ENCODE measurements at regions not wholly inside any gene's neighbourhood (a gene's known extent, or its start where the extent isn't known, plus 50 kb on each side); places are given as distances from the start of the nearest gene placed in this dataset.
A peak's percentile ranks its signal among the peaks of the same experiment; 100 is the strongest.
"Not testable (repeated sequence)": the region's sequence is repeated elsewhere in the genome, so short reads cannot be mapped to it uniquely, and the experiment has no call there.

DNA sequence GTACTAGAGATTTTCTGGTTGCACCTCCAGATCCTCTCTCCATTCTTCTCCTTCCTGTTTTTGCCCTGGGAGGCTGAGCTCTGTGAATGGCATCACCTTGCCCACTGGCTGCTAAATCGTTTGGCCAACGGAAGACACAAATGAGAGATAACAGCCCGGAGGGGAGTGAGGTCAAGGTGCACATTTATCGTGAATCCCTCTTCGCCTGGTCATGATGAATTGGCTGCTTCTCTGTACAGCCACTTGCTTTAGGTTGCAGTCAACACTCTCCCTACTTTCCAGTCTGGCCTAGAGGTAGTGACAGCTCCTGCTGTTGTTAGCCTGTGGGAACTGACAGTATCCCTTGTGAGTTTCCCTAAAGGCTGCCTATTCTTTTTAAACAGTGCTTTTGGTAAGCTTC, 85.4 kb upstream of the CHCHD3 start:
- H3K4me2 ChIP-seq (replicated peaks; ENCODE audit: extremely low read depth, low read length, poor library complexity, severe bottlenecking) = no peak overlapping the region
- no peaks in the 10 kb centered on the region for H4K20me1 ChIP-seq (ENCODE audit: insufficient read depth, low read length)
- no peaks in the 10 kb centered on the region for H3K79me2 ChIP-seq (ENCODE audit: insufficient read depth, low read length)
- Mint-ChIP-seq H3K27me3 (ENCODE audit: low read depth in 3 of 3) (peaks cover 0 to 5% (median 2%) of the 10 kb centered on the region in 3 donors), H3K4me1 (no peaks in the 10 kb centered on the region), H3K36me3 (no peaks in the 10 kb centered on the region), H3K9me3 (peaks cover 0 to 5% (median 0%) of the 10 kb centered on the region in 7 donors), H3K27ac (peak overlapping the region in 2 of 7 donors; percentile 14 to 33), H3K4me3 (no peak overlapping the region)
- 92% methylated on average over 5 of the region's 5 CpGs for whole genome bisulfite sequencing (ENCODE audit: insufficient coverage)
- H3K4me1 ChIP-seq (ENCODE audit: control insufficient read depth in 1 of 2, insufficient read depth in 2 of 2, low read length in 2 of 2) = no peaks in the 10 kb centered on the region
- intact Hi-C loops (cut with micrococcal nuclease) = no loop called here
- no peak overlapping the region for H2AFZ ChIP-seq (ENCODE audit: insufficient read depth, low read depth, low read length, poor library complexity, severe bottlenecking)
- H3K27me3 ChIP-seq (ENCODE audit: control insufficient read depth in 2 of 2, insufficient read depth in 2 of 2, low read length in 2 of 2) = no peaks in the 10 kb centered on the region
- no peak overlapping the region for H3K9ac ChIP-seq (ENCODE audit: insufficient read depth, low read length, poor library complexity, severe bottlenecking)
- TF ChIP-seq, protein P1, sequence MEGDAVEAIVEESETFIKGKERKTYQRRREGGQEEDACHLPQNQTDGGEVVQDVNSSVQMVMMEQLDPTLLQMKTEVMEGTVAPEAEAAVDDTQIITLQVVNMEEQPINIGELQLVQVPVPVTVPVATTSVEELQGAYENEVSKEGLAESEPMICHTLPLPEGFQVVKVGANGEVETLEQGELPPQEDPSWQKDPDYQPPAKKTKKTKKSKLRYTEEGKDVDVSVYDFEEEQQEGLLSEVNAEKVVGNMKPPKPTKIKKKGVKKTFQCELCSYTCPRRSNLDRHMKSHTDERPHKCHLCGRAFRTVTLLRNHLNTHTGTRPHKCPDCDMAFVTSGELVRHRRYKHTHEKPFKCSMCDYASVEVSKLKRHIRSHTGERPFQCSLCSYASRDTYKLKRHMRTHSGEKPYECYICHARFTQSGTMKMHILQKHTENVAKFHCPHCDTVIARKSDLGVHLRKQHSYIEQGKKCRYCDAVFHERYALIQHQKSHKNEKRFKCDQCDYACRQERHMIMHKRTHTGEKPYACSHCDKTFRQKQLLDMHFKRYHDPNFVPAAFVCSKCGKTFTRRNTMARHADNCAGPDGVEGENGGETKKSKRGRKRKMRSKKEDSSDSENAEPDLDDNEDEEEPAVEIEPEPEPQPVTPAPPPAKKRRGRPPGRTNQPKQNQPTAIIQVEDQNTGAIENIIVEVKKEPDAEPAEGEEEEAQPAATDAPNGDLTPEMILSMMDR (IDR thresholded peaks at IDR 0.05) = no peak
- H3K4me3 ChIP-seq (replicated peaks in 1 of 3; ENCODE audit: low read depth in 2 of 3, low read length in 3 of 3) = no peak overlapping the region
- H3K36me3 ChIP-seq (replicated peaks in 1 of 2; ENCODE audit: control insufficient read depth in 1 of 2, insufficient read depth in 2 of 2, low read length in 2 of 2) = no peaks in the 10 kb centered on the region
- no peak overlapping the region for H3K27ac ChIP-seq (ENCODE audit: low read depth in 1 of 2, low read length in 2 of 2)
- H3K9me3 ChIP-seq (replicated peaks in 1 of 2; ENCODE audit: control insufficient read depth in 1 of 2, insufficient read depth in 1 of 2, low read length in 2 of 2) = no peaks in the 10 kb centered on the region
- DNase-seq = no peak

DNA sequence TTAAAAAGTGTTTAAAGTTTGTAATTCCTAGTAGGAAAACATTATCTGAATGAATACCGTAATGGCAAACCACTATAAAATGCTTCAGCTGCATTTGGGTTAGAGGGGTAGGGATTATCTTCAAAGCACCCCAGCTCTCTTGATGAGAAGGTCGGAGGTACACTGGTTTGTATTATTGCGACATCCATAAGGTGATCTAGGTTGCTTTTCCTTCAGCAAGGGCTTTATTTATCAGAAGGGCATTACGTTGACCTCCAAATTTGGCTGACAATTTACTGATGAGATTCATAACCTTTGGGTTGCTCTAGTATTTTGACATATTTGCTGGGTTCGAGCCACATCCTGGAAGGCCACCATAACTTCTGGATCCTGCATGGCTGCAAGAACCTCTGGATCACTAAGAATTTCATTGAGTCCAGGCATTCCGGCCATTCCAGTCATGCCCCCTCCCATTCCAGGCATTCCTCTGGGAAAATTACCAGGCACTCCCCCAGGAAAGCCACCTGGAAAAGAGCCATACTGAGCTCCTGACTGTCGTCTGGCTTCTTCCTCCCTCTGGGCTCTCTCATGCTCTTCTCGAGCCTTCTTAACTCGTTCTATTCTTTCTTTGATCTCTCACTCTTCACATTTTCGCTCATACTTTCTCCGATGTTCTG, 83.6 kb upstream of the EXOC4 start:
- H3K27me3 ChIP-seq (ENCODE audit: control insufficient read depth in 2 of 2, insufficient read depth in 2 of 2, low read length in 2 of 2); H3K36me3 Mint-ChIP-seq; DNase-seq; intact Hi-C loops (cut with micrococcal nuclease); H3K36me3 ChIP-seq (replicated peaks in 1 of 2; ENCODE audit: control insufficient read depth in 1 of 2, insufficient read depth in 2 of 2, low read length in 2 of 2); H3K79me2 ChIP-seq (ENCODE audit: insufficient read depth, low read length); H2AFZ ChIP-seq (ENCODE audit: insufficient read depth, low read depth, low read length, poor library complexity, severe bottlenecking); H3K27ac ChIP-seq (ENCODE audit: low read depth in 1 of 2, low read length in 2 of 2); H3K9me3 Mint-ChIP-seq; H3K27ac Mint-ChIP-seq; H3K9ac ChIP-seq (ENCODE audit: insufficient read depth, low read length, poor library complexity, severe bottlenecking); H3K4me2 ChIP-seq (replicated peaks; ENCODE audit: extremely low read depth, low read length, poor library complexity, severe bottlenecking); H3K4me1 ChIP-seq (ENCODE audit: control insufficient read depth in 1 of 2, insufficient read depth in 2 of 2, low read length in 2 of 2); H3K4me1 Mint-ChIP-seq; H4K20me1 ChIP-seq (ENCODE audit: insufficient read depth, low read length); H3K4me3 ChIP-seq (replicated peaks in 1 of 3; ENCODE audit: low read depth in 2 of 3, low read length in 3 of 3); H3K4me3 Mint-ChIP-seq; H3K9me3 ChIP-seq (replicated peaks in 1 of 2; ENCODE audit: control insufficient read depth in 1 of 2, insufficient read depth in 1 of 2, low read length in 2 of 2); H3K27me3 Mint-ChIP-seq (ENCODE audit: low read depth in 3 of 3): not testable (repeated sequence)
- 92% methylated on average over 5 of the region's 11 CpGs for WGBS (ENCODE audit: insufficient coverage)

DNA sequence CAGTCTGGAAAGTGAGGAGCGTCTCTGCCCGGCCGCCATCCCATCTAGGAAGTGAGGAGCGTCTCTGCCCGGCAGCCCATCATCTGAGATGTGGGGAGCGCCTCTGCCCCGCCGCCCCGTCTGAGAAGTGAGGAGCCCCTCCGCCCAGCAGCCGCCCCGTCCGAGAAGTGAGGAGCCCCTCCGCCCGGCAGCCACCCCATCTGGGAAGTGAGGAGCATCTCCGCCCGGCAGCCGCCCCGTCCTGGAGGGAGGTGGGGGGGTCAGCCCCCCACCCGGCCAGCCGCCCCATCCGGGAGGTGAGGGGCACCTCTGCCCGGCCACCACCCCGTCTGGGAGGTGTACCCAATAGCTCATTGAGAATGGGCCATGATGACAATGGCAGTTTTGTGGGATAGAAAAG, 75.4 kb upstream of the EXOC4 start:
- H3K4me3 Mint-ChIP-seq; H3K4me2 ChIP-seq (replicated peaks; ENCODE audit: extremely low read depth, low read length, poor library complexity, severe bottlenecking); H3K9ac ChIP-seq (ENCODE audit: insufficient read depth, low read length, poor library complexity, severe bottlenecking); H3K36me3 ChIP-seq (replicated peaks in 1 of 2; ENCODE audit: control insufficient read depth in 1 of 2, insufficient read depth in 2 of 2, low read length in 2 of 2); H3K4me1 Mint-ChIP-seq; H3K4me3 ChIP-seq (replicated peaks in 1 of 3; ENCODE audit: low read depth in 2 of 3, low read length in 3 of 3); H3K9me3 ChIP-seq (replicated peaks in 1 of 2; ENCODE audit: control insufficient read depth in 1 of 2, insufficient read depth in 1 of 2, low read length in 2 of 2); DNase-seq; H3K27me3 ChIP-seq (ENCODE audit: control insufficient read depth in 2 of 2, insufficient read depth in 2 of 2, low read length in 2 of 2); intact Hi-C loops (cut with micrococcal nuclease); H3K27ac ChIP-seq (ENCODE audit: low read depth in 1 of 2, low read length in 2 of 2); H3K27ac Mint-ChIP-seq; H4K20me1 ChIP-seq (ENCODE audit: insufficient read depth, low read length); H2AFZ ChIP-seq (ENCODE audit: insufficient read depth, low read depth, low read length, poor library complexity, severe bottlenecking); H3K79me2 ChIP-seq (ENCODE audit: insufficient read depth, low read length); H3K27me3 Mint-ChIP-seq (ENCODE audit: low read depth in 3 of 3); H3K36me3 Mint-ChIP-seq; H3K4me1 ChIP-seq (ENCODE audit: control insufficient read depth in 1 of 2, insufficient read depth in 2 of 2, low read length in 2 of 2): not testable (repeated sequence)
- WGBS (ENCODE audit: insufficient coverage) = 84% methylated on average over 7 of the region's 24 CpGs
- peaks cover 3 to 23% (median 13%) of the 10 kb centered on the region in 7 donors for H3K9me3 Mint-ChIP-seq
